HEK293T (cell line): ENCODE measurements at regions not wholly inside any gene's neighbourhood (a gene's known extent, or its start where the extent isn't known, plus 50 kb on each side); places are given as distances from the start of the nearest gene placed in this dataset.
"Not testable (repeated sequence)": the region's sequence is repeated elsewhere in the genome, so short reads cannot be mapped to it uniquely, and the experiment has no call there.

ENCODE experiments used
- BHLHE40 ChIP-seq: fragments of 450-650 bp; IDR thresholded peaks from 2 replicates; pipeline ENCODE4 v1.6.1; 2016; ENCODE audit warnings: mild to moderate bottlenecking, moderate library complexity, borderline replicate concordance
- CTBP1 ChIP-seq: fragments of 450-650 bp; IDR thresholded peaks from 2 replicates; pipeline ENCODE4 v1.6.1; 2016; ENCODE audit warnings: borderline replicate concordance
- LEF1 ChIP-seq: fragments of 450-650 bp; IDR thresholded peaks from 2 replicates; pipeline ENCODE4 v1.6.1; 2017; ENCODE audit warnings: mild to moderate bottlenecking, borderline replicate concordance
- NFRKB ChIP-seq: fragments of 450-650 bp; IDR thresholded peaks from 2 replicates; pipeline ENCODE4 v1.6.1; 2016; ENCODE audit warnings: mild to moderate bottlenecking, moderate library complexity
- SUZ12 ChIP-seq: fragments of 450-650 bp; IDR thresholded peaks from 2 replicates; pipeline ENCODE4 v1.6.1; 2016; ENCODE audit warnings: mild to moderate bottlenecking
- TF ChIP-seq, protein P1 (sequence below): fragments of 450-650 bp; IDR thresholded peaks from 2 replicates; pipeline ENCODE4 v1.6.1; 2016

GRCh38 chr1:83440586-83440985, 558.3 kb downstream of the TTLL7 start:
- not testable (repeated sequence) for TF ChIP-seq CTBP1, LEF1, SUZ12, BHLHE40, NFRKB
- TF ChIP-seq, protein P1, sequence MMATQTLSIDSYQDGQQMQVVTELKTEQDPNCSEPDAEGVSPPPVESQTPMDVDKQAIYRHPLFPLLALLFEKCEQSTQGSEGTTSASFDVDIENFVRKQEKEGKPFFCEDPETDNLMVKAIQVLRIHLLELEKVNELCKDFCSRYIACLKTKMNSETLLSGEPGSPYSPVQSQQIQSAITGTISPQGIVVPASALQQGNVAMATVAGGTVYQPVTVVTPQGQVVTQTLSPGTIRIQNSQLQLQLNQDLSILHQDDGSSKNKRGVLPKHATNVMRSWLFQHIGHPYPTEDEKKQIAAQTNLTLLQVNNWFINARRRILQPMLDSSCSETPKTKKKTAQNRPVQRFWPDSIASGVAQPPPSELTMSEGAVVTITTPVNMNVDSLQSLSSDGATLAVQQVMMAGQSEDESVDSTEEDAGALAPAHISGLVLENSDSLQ: not testable (repeated sequence)
